ENCODE measurements at regions not wholly inside any gene's neighbourhood (a gene's known extent, or its start where the extent isn't known, plus 50 kb on each side); places are given as distances from the start of the nearest gene placed in this dataset.

DNA sequence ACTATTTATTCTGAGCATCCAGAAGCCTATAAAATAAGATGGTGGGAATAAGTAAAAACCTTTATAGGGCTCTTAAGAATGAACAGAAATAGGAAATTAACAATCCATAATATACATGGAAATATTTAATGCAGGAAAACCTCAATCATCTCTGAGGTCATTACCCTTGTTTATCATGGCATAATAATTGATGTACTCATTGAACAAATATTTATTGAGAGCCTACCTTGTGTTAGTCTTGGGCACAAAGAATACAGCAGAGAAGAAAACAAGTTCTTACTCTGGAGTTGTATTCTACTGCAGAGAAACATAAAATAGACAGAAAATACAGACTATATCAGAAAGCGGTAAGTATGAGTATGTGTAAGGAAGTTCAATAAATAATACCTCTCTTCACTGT is 167.2 kb downstream of the COX18 start:
- no peak overlapping the region for H3K4me3 ChIP-seq (ENCODE audit: low read depth, low read length)
- no peak for FAIRE-seq
- H3K27me3 ChIP-seq (ENCODE audit: control insufficient read depth, insufficient read depth, low read length), result no peaks in the 10 kb centered on the region
- H3K36me3 ChIP-seq (ENCODE audit: control insufficient read depth, insufficient read depth, low read length), result no peaks in the 10 kb centered on the region
- peak; percentile 15 for DNase-seq (ENCODE audit: low read depth)
- TF ChIP-seq, protein P1, sequence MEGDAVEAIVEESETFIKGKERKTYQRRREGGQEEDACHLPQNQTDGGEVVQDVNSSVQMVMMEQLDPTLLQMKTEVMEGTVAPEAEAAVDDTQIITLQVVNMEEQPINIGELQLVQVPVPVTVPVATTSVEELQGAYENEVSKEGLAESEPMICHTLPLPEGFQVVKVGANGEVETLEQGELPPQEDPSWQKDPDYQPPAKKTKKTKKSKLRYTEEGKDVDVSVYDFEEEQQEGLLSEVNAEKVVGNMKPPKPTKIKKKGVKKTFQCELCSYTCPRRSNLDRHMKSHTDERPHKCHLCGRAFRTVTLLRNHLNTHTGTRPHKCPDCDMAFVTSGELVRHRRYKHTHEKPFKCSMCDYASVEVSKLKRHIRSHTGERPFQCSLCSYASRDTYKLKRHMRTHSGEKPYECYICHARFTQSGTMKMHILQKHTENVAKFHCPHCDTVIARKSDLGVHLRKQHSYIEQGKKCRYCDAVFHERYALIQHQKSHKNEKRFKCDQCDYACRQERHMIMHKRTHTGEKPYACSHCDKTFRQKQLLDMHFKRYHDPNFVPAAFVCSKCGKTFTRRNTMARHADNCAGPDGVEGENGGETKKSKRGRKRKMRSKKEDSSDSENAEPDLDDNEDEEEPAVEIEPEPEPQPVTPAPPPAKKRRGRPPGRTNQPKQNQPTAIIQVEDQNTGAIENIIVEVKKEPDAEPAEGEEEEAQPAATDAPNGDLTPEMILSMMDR (IDR thresholded peaks at IDR 0.05; ENCODE audit: insufficient read depth, low read length, severe bottlenecking), result no peak

DNA sequence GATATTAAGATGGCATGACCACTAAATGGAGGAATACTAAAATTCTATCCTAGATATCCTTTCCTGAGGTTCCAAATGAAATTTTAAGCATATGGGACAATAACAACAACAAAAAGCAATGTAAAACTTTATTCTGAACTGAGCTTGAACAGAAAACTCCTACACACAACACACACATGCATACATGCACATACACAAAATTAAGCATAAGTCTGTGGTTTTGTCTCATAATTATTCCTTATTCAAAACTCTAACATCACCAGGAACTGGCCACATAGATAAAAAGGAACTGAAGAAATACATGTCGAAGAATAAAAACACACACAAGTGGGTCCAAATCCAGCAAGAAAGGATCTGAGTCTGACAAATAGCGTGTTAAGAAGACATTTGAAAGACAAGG is 168.0 kb downstream of the COX18 start:
- FAIRE-seq (no peak), DNase-seq (ENCODE audit: low read depth) (no peak)
- Histone ChIP-seq H3K36me3 (ENCODE audit: control insufficient read depth, insufficient read depth, low read length) (no peaks in the 10 kb centered on the region), H3K4me3 (ENCODE audit: low read depth, low read length) (no peak overlapping the region), H3K27me3 (ENCODE audit: control insufficient read depth, insufficient read depth, low read length) (no peaks in the 10 kb centered on the region)
- TF ChIP-seq, protein P1 (IDR thresholded peaks at IDR 0.05; ENCODE audit: insufficient read depth, low read length, severe bottlenecking), result no peak

DNA sequence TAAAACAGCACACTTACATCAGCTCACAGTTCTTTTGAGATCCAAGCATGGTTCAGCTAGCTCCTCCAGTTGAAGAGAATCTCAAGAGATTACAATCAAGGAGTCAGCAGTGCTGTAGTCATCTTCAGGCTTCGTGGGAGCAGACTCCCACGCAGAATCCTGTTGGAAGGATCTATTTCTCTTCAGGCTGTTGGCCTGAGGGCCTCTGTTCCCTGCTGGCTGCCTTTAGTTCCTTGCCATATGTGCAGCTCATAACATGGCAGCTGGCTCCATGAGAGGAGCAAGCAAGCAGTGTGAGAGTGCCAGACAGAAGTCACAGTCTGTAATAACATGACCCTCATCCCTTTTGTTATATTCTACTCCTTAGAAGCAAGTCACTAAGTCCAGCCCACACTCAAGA is 168.6 kb downstream of the COX18 start:
- TF ChIP-seq, protein P1 (IDR thresholded peaks at IDR 0.05; ENCODE audit: insufficient read depth, low read length, severe bottlenecking), result no peak
- DNase-seq (ENCODE audit: low read depth) (no peak), FAIRE-seq (peak; percentile 40)
- Histone ChIP-seq H3K4me3 (ENCODE audit: low read depth, low read length) (no peak overlapping the region), H3K27me3 (ENCODE audit: control insufficient read depth, insufficient read depth, low read length) (no peaks in the 10 kb centered on the region), H3K36me3 (ENCODE audit: control insufficient read depth, insufficient read depth, low read length) (no peaks in the 10 kb centered on the region)

DNA sequence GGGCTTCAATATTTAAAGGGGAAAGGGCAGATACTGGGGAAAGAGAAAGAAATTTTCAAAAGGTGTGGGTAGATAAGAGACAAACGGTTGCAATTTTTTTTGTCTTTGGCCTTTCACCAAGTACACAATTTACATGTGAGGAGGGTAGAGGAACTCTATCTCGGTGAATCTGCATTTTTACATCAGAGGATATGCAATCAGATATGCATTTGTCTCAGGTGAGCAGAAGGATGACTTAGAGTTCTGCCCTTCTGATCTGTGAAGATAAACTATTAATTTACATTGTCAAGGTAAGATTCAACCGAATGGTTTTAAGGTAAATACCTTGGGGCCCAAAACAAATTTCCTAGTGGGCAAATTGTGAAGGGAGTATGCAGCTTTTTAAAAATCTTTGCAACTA is 169.9 kb downstream of the COX18 start:
- FAIRE-seq, result no peak
- no peaks in the 10 kb centered on the region for H3K36me3 ChIP-seq (ENCODE audit: control insufficient read depth, insufficient read depth, low read length)
- no peaks in the 10 kb centered on the region for H3K27me3 ChIP-seq (ENCODE audit: control insufficient read depth, insufficient read depth, low read length)
- DNase-seq (ENCODE audit: low read depth), result no peak
- TF ChIP-seq, protein P1 (IDR thresholded peaks at IDR 0.05; ENCODE audit: insufficient read depth, low read length, severe bottlenecking), result no peak
- no peak overlapping the region for H3K4me3 ChIP-seq (ENCODE audit: low read depth, low read length)

DNA sequence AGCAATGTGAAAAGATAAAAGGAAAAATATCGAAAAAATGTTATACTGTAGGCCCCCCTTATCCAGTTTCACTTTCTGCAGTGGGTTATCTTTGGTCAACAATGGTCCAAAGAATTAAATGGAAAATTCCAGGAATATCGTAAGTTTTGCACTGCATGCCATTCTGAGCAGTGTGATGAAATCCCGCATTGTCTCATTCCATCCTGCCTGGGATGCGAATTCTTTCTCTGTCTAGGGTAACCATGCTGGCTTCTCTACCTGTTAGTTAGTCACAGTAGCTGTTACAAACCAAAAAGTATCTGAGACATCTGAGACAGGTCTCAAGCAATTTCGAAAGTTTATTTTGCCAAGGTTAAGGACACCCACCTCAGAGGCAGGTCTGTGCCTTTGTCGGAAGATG is 170.3 kb downstream of the COX18 start:
- FAIRE-seq, result no peak
- TF ChIP-seq, protein P1 (IDR thresholded peaks at IDR 0.05; ENCODE audit: insufficient read depth, low read length, severe bottlenecking), result no peak
- DNase-seq (ENCODE audit: low read depth), result no peak

DNA sequence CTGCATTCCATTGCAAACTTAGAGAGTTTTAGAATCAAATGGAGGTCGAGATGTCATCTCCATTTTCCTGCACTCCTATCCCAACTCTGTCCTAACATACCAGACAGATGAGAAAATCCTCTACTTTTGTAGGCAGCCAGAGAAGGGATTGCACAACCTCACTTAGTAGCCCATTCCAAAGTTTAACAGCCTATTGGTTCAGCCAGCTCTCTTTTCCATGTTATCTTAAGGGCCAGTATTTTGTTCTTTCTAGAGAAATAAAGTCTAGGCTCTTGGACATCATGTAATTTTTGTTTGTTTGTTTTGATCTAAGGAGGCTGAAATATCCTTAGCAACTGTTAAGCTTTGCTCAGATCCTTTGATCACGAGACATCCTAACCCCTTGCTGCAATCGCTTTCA is 173.0 kb downstream of the COX18 start:
- Histone ChIP-seq H3K27me3 (ENCODE audit: control insufficient read depth, insufficient read depth, low read length) (no peaks in the 10 kb centered on the region), H3K4me3 (ENCODE audit: low read depth, low read length) (no peak overlapping the region), H3K36me3 (ENCODE audit: control insufficient read depth, insufficient read depth, low read length) (no peaks in the 10 kb centered on the region)
- TF ChIP-seq, protein P1 (IDR thresholded peaks at IDR 0.05; ENCODE audit: insufficient read depth, low read length, severe bottlenecking), result no peak
- no peak for FAIRE-seq
- DNase-seq (ENCODE audit: low read depth), result peak; percentile 54

More for the DNA sequence above, 170.3 kb downstream of the COX18 start:
- no peak overlapping the region for H3K4me3 ChIP-seq (ENCODE audit: low read depth, low read length)
- no peaks in the 10 kb centered on the region for H3K36me3 ChIP-seq (ENCODE audit: control insufficient read depth, insufficient read depth, low read length)
- H3K27me3 ChIP-seq (ENCODE audit: control insufficient read depth, insufficient read depth, low read length), result no peaks in the 10 kb centered on the region

All from bronchial epithelial cell (primary cell).